NAMALWA (cell line): ENCODE measurements at regions not wholly inside any gene's neighbourhood (a gene's known extent, or its start where the extent isn't known, plus 50 kb on each side); places are given as distances from the start of the nearest gene placed in this dataset.
A peak's percentile ranks its signal among the peaks of the same experiment; 100 is the strongest.

Source experiments
- DNase-seq: peaks from one replicate; pipeline ENCODE4 v3.0.0-alpha.2; 2015; ENCODE audit warnings: low spot score

DNA sequence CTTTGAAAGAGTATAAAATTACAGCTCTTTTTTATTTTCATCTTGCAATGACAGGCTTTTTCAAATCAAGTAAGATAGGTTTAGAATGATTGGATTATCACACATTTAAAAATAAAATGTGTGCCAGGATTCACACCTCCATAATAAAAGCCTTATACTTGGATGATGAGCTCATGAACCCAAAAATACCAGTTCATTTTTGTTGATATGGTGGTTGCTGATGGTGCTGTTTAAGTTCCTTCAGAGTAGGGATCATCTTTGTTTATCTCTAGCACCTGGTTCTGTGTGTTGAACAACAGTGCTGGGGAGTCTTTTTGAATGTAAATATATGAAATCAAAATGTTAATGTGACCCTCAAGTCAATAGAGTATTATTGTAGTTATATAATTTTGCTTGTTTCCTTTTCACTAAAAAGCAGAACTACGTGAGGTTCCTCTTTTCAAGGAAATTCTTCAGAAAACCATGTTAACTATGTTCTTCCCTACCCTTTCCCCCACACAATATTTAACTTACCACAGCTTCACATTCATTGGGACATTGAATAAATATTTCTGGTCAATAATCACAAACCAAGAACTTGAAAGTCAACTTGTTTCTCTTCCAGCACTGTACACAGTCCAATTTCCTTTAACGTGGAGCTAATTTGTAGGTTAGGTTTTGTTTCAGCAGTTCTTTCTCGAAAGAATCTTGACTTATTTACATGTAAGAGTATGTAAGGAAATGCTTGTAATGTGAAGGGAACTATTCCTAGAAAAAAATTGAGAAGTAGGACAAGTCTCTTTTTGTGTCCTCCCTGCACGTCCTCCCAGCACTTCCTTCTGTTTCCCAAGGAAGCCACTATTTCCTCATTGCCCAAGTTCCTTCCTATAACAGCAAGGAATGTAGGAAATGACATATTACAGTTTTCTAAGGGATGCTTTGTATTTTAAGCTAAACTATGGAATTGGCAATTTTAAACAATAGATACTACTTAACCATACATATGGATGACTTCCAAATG is 945.9 kb upstream of the CITED2 start:
- DNase-seq = peak; percentile 3

GRCh38 chr6:140319209-140319608 is 944.8 kb upstream of the CITED2 start:
- DNase-seq = peak; percentile 24

GRCh38 chr6:140318408-140318807 is 944.0 kb upstream of the CITED2 start:
- DNase-seq = no peak

DNA sequence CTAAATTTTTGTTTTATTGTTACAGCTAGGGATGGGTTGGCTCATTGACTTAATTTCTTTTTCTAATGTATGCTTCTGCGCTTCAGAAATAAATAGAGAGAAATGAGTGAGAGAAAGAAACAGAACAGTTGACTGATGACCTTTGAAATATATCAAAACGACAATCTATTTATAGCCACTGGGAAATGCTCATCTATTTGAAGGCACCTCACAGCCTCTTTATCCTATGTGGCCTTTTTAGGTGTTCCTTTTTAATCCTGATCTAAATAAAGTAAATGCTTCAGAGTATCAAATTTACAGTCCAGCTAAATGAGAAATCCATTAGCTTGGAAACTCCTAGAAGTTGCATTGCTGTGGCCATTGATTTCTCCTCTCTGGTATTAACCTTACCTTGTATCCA is 943.5 kb upstream of the CITED2 start:
- DNase-seq = no peak

GRCh38 chr6:140316966-140317365 is 942.5 kb upstream of the CITED2 start:
- DNase-seq = no peak

DNA sequence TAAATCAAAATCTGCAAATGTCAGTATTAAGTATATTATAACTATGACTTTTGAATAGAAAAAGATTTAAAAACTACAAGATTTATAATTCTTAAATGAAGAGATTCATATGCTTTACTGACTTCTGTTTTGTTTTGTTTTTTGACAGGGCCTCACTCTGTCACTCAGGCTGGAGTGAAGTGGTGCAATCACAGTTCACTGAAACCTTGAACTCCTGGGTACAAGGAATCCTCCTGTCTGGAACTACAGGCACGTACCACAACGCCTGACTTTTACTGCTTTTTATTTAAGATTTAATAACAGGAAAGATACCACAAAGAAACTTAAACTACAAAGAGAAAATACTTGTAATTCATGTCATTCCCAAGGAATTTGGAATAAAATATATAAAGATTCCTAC is 940.2 kb upstream of the CITED2 start:
- no peak for DNase-seq

DNA sequence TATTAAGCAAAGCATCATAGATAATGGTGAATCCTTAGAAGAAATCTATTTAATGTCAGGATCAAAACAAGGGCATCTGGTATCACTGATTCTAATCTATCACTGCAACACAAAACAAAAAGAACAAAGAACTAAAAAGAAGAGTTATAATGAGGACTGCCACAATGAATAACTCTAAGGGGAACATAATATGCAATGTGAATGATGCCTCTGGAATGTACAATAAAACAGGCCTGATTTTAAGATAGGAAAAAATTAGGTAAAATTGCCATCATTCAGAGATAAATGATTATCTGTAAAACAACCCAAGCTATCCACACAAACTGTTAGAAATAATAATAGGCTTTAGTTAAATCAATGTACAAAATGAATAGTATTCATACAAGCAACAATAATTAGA is 936.7 kb upstream of the CITED2 start:
- no peak for DNase-seq

DNA sequence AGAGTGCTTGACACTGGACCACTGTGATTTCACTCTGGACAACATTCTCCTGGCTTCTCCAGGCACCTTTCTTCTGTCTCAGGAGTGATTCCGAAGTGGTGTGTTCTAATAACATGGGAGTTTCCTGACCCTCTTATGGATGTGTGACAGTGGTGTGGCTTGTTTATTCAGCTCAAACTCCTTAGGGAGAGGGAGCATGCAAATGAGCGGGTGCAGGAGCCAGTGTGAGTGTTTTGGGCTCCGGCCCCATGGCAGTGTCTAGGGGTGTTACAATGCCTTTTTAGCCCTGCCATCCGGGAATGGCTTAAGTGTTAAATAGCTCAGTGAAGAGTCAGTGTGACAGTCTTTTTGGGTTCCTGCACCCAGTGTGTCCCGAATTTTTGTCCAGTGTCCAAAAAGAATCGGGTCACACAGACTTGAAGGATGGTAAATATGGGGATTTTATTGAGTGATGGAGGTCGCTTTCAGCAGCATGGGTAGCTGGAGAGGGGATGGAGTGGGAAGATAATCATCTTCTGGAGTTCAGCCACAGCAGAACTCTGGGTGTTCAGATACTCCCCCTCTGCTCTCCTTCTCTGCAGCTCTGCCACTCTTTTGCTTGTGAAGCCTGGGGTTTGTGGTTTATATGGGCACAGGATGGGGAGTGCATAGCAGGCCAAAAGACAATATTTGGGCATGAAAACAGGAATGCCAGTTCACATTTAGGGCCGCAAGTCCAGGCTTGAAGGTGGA is 928.9 kb upstream of the CITED2 start:
- no peak for DNase-seq

DNA sequence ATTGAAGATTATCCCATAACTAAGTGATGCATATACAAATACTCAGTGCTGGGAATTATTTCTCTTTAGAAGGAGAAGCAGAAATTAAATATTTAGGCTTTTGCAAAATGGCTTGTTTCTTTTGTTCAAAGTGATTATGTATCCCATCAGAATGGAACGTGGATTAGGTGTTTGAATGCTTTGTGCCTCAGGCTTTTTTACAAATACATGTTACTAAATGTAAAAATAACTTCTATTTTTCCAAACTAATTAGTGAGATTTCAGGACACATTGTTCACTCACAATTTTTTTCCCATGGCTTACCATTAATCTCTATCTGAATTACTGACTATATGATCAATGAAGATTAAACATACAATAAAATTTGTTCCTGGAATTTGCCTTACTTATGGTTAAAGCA is 925.9 kb upstream of the CITED2 start:
- no peak for DNase-seq

DNA sequence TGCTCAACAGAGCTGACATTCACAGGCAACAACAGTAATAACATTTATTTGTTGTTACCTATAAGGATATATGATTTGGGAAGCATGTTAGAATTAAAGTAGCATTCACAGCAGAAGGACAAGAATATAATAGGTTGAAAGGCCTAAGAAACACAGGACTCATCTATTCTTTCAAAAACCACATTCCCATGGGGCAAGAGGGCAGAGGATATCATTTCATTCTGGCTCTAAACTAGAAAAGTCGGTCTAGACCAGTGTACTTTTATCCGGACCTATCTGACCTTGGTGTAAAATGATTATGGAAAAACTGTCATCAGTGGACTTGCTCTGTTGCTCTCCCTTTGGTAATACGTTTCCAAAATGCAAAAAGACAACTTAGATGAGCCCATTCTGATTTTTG is 914.7 kb upstream of the CITED2 start:
- no peak for DNase-seq

DNA sequence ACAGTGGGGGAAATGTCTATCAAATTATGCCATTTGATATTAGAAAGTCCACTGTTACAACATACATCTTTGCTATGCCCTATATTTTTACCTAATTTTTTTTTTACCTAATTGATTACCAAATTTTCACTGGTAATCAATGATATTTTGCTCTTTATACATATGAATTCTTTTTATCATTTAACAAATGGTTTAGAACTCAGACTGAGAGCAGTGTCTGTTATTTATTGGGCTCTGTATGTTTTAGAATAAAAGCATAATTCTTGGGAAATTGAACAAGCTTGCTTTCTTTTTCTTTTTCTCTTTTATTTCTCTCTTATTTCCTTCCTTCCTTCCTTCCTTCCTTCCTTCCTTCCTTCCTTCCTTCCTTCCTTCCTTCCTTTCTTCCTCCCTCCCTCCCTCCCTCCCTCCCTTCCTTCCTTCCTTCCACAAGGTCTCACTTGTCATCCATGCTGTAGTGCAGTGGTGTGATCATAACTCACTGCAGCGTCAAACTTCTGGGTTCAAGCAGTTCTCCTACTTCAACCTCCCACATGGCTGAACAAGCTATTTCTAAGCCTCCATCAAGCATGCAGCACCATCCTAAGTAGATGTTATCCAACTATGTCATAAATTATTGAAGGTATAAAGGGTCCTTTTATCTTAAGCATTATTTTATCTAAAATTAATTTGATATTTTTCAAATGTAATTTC is 911.7 kb upstream of the CITED2 start:
- DNase-seq = no peak

GRCh38 chr6:140285471-140285870 is 911.0 kb upstream of the CITED2 start:
- no peak for DNase-seq

GRCh38 chr6:140284871-140285270 is 910.4 kb upstream of the CITED2 start:
- DNase-seq = no peak

DNA sequence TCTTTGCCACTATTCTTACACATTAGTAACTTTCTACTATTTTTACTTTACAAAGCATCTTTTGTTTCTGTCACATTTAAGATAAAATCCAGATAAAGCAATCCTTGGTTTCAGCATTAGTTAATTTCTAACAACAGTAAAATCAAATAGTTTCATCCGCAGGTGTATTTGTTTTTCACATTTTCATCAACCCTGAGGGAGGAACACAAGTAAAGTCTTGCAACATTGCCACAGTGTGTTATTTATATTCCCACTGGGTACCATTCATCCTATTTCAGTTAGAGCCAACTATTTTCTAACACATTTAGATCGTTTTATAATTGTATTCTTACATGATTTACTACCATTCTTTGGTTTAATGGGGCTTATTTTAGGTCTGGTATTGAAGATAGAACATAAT is 908.7 kb upstream of the CITED2 start:
- no peak for DNase-seq

DNA sequence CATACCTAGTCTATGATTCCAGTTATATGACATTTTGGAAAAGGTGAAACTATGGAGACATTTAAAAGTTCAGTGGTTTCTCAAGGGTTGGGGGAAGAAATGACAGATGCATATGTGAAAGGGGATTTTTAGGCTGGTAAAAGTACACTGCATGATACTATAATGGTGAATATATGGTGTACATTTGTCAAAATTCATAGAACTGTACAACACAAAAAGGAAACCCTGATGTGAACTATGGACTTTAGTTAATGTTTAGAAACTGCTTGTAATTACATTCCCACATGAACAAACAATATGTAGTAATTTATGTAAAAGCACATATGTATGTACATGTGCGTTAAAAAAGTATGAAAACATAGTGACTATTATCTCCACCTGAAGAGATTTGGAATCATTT is 907.3 kb upstream of the CITED2 start:
- no peak for DNase-seq

DNA sequence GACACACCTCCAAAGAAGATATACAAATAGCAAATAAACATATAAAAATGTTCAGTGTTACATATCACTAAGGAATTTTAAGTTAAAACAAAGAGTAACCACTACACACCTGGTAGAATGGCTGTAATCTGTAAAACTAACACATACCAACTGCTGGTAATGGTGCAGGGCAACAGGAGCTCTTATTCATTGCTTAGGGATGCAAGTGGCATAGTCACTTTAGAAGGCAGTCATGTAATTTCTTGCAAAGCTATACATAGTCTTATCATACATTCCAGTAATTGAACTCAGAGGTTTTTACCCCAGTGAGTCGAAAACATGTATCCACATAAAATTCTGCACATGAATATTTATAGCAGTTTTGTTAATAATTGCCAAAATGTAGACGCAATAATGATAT is 906.8 kb upstream of the CITED2 start:
- no peak for DNase-seq

DNA sequence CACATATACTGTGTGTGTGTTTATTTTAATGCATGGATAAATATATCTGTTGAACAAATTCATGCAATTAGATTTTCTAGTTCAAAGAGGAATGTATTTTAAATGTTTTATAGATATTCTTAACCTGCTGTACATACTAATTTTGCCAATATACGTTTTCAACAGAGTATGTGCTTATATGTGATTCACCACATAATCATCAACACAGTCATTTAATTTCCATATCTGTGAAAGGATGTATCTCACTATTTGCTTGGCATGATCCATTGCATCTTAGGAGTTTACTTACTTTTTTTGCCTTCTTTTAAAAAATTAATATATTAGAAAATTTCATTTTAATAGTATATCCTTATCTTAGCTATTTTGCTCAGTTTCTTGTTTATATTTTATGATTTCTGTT is 902.3 kb upstream of the CITED2 start:
- DNase-seq = no peak

DNA sequence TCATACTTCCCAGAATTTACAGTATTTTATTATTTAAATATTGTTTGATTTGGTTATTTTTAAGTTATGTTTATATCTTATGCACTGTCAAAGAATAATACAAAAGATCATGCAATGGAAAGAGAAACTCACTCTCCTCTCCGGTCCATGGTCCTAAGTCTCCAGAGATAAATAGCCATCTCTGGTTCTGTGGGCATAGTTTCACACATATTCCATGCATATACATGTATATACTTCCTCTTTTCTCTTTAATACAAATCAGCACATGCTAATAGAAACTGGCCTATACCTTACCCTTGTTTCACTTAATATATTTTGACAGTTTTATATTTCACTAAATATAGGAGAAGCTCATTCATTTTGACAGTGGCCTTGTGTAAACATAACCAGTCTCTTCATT is 901.7 kb upstream of the CITED2 start:
- no peak for DNase-seq

DNA sequence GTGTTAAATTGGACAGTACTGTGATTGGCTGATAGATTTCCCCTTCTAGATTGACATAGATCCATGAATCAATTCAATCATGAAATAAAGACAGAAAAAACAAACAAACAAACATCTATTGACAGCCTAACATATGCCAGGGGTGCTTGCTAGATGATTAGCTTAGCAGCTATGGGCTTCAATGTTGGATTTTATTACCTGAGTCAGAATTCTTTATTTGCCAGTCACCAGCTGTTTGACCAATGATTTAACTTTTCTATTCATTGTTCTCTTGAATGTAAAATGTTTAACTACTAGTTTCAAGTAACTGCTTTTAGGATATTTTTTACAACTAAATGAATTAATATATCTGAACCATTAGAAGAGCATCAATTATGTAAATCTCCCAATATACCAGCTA is 901.3 kb upstream of the CITED2 start:
- DNase-seq = no peak

GRCh38 chr6:140274548-140274947 is 900.1 kb upstream of the CITED2 start:
- DNase-seq = no peak

DNA sequence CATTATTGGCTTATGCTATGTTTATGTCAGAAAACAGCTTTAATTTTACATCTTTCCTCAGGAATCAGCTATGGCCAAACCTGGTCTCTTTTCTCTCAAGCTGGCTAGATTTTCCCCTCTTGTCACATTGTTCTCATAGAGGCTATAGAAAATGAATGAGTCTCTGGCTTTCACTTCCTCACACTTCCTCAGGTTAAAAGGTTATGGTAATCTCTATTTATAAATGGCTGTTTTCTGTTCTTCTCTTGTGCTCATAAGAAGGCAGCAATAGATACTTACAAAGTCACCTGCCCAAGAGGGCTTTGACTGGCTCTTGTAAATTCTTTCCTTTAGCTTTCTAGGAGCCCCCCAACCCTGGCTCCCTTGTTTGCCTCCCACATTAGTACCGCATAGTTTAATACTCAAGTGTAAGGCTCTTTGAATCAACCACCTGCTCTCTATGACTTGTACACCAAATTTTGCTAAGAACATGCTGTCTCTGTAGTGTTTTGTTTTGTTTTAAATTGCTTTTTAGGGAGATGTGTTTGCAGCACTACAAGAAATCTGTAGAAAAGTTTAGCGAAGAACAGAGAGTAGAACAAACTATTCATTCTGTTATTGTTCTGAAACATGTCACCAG is 897.4 kb upstream of the CITED2 start:
- peak; percentile 9 for DNase-seq

DNA sequence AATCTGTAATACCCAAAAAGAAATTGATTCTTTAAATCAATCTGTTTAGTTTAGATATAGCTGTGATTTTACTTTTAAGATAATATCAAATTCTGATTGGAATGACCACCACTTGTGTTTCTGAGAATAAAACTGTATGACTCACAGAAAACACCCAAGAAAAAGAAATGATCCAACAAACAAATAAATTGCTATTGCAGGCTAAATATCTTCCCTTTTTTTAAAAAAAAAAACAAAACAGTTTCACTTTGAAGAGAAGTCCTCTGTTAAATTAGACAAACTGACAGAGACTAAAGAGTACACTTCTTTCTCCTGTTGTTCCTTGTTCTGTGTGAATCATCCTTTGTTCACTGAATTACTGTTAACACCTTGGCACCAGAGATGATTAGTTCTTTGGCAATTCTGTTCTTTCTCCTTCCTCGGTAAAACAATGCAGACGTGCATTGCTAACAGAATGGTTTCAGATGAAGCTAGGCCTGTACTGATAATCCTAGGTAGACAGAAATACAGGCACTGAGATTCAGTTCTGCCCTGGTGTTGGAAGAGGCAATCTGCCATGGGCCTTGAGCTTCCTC is 895.2 kb upstream of the CITED2 start:
- DNase-seq = no peak
